Gastroesophageal sphincter (tissue), 4 donors: ENCODE measurements at regions not wholly inside any gene's neighbourhood (a gene's known extent, or its start where the extent isn't known, plus 50 kb on each side); places are given as distances from the start of the nearest gene placed in this dataset.
"Not testable (repeated sequence)": the region's sequence is repeated elsewhere in the genome, so short reads cannot be mapped to it uniquely, and the experiment has no call there.

Source experiments
- ATAC-seq: fragments of 150-250 bp; one replicate; pipeline ENCODE4 v1.9.1; 2016; ENCODE audit warnings: mild to moderate bottlenecking, moderate library complexity
- H3K27ac ChIP-seq, 4 donors: fragments of 200-600 bp; sonication (generic) in 3 of 4; 1 replicate in 3 of 4; 2 replicates in 1 of 4; pipeline ENCODE4 v1.5.1; 2016 to 2019
- H3K27me3 ChIP-seq: fragments of 200-600 bp; sonication (generic); one replicate; pipeline ENCODE4 v1.5.1; 2019
- H3K36me3 ChIP-seq, 2 donors: fragments of 200-600 bp; sonication (generic); one replicate each; pipeline ENCODE4 v1.5.1; 2019; ENCODE audit warnings: control low read depth in 1 of 2
- H3K4me1 ChIP-seq, 3 donors: fragments of 200-600 bp; sonication (generic); 1 replicate in 2 of 3; 2 replicates in 1 of 3; pipeline ENCODE4 v1.5.1; 2016 to 2019; ENCODE audit warnings: control low read depth in 2 of 3
- H3K4me3 ChIP-seq, 2 donors: fragments of 200-600 bp; sonication (generic); one replicate each; pipeline ENCODE4 v1.5.1; 2019; ENCODE audit warnings: mild to moderate bottlenecking in 1 of 2, moderate library complexity in 1 of 2
- H3K9me3 ChIP-seq, 3 donors: fragments of 200-600 bp; sonication (generic); one replicate each; pipeline ENCODE4 v1.5.1; 2017 to 2019; ENCODE audit warnings: control low read depth in 2 of 3
- EP300 ChIP-seq: sonication (generic); formaldehyde crosslinking; IDR thresholded peaks from one replicate; pipeline ENCODE4 v1.6.1; 2017; ENCODE audit warnings: antibody characterized with exemption, mild to moderate bottlenecking
- POLR2A ChIP-seq, 2 donors: fragments of 450-650 bp; IDR thresholded peaks; one replicate each; pipeline ENCODE4 v1.6.1; 2017; ENCODE audit warnings: antibody characterized with exemption in 2 of 2, mild to moderate bottlenecking in 2 of 2, moderate library complexity in 1 of 2
- POLR2AphosphoS5 ChIP-seq: sonication (generic); formaldehyde crosslinking; IDR thresholded peaks from one replicate; pipeline ENCODE4 v1.6.1; 2017; ENCODE audit warnings: antibody characterized with exemption
- WGBS, 2 donors: methylation state at CpG; one replicate each; pipeline ENCODE4 v1.1.5; 2018; ENCODE audit warnings: low coverage in 1 of 2; 5-methylcytosine and 5-hydroxymethylcytosine counted together
- TF ChIP-seq, protein P1 (sequence below), 4 experiments: fragments of 200-600 bp in 2 of 4; fragments of 450-650 bp in 2 of 4; sonication (generic) in 1 of 4; IDR thresholded peaks; one replicate each; pipeline ENCODE4 v1.5.1; 2017 to 2019; ENCODE audit warnings: antibody characterized with exemption in 4 of 4, mild to moderate bottlenecking in 2 of 4, moderate library complexity in 2 of 4

DNA sequence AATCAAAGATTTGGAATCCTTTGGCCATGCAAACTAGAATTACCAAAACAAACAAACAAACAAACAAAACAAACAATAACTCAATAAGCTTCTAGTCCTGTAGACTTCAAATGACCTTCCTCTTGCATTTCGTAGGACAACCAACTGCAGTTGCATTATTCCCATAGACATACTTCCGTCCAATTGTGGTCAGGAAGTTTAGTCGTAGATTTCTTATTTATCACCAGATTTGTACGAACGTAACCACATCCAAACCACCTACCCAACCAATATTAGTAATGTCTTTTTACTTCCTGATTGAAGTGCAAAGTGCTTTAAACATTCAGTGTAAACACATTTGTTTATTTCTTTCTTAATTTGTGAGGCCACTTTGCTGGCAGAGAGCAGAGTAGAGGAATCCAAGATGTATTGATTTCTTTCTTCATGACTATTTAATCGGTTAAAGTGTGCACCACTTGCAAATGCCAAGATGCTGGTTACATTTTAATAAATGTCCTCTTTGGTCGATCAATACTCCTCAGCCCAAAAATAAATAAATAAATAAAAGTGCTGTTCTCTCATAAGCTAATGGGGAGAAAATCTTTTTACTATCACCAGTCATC is 1745.6 kb upstream of the CELF4 start:
- Histone ChIP-seq H3K36me3 (no peaks in the 10 kb centered on the region), H3K4me1 (no peaks in the 10 kb centered on the region), H3K4me3 (no peak overlapping the region), H3K27me3 (no peaks in the 10 kb centered on the region), H3K27ac (no peak overlapping the region), H3K9me3 (peaks cover 0 to 8% (median 0%) of the 10 kb centered on the region in 3 donors)
- 87 to 88% methylated on average over 7 of the region's 7 CpGs for WGBS, 2 donors
- TF ChIP-seq EP300: no peak
- no peak for TF ChIP-seq POLR2AphosphoS5
- TF ChIP-seq, protein P1, sequence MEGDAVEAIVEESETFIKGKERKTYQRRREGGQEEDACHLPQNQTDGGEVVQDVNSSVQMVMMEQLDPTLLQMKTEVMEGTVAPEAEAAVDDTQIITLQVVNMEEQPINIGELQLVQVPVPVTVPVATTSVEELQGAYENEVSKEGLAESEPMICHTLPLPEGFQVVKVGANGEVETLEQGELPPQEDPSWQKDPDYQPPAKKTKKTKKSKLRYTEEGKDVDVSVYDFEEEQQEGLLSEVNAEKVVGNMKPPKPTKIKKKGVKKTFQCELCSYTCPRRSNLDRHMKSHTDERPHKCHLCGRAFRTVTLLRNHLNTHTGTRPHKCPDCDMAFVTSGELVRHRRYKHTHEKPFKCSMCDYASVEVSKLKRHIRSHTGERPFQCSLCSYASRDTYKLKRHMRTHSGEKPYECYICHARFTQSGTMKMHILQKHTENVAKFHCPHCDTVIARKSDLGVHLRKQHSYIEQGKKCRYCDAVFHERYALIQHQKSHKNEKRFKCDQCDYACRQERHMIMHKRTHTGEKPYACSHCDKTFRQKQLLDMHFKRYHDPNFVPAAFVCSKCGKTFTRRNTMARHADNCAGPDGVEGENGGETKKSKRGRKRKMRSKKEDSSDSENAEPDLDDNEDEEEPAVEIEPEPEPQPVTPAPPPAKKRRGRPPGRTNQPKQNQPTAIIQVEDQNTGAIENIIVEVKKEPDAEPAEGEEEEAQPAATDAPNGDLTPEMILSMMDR (IDR thresholded peaks at IDR 0.05): no peak
- no peak for TF ChIP-seq POLR2A (IDR thresholded peaks at IDR 0.05)
- no peak for ATAC-seq

DNA sequence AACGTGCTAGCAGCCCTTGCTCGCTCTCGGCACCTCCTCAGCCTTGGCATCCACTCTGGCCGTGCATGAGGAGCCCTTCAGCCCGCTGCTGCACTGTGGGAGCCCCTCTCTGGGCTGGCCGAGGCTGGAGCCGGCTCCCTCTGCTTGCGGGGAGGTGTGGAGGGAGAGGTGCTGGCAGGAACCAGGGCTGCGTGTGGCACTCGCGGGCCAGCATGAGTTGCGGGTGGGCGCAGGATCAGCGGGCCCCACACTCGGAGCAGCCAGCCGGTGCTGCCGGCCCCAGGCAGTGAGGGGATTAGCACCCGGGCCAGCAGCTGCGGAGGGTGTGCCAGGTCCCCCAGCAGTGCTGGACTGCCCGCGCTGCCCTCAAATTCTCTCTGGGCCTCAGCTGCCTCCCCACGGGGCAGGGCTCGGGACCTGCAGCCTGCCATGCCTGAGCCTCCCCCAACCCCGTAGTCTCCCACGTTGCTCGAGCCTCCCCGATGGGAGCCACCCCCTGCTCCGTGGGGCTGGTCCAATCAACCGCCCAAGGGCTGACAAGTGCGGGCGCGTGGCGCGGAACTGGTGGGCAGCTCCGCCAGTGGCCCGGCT is 1743.4 kb upstream of the CELF4 start:
- H3K4me1 ChIP-seq, H3K36me3 ChIP-seq, ATAC-seq, H3K4me3 ChIP-seq, H3K27me3 ChIP-seq, H3K27ac ChIP-seq, H3K9me3 ChIP-seq: not testable (repeated sequence)
- 80 to 96% methylated on average over 1 to 7 of the region's 36 CpGs for WGBS, 2 donors

DNA sequence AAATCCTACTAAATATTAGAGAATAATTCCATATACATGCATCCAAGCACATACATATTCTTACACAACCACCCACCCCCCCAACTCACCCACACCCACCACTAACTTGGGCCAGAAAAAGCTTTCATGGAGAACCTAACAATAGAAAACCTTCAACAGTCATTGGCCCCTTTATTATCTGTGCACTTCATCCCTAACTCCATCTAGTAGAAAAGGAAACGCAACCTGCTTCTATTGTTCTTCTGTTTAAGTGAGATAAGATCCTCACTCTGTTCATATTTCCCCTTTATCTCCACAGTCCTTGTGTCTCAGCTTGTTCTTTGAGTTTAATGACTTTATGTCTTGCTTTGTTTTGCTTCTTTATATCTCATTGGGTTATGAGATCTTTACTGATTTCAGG is 1740.2 kb upstream of the CELF4 start:
- Histone ChIP-seq H3K36me3 (no peaks in the 10 kb centered on the region), H3K27me3 (no peaks in the 10 kb centered on the region), H3K9me3 (peaks cover 0 to 8% (median 0%) of the 10 kb centered on the region in 3 donors), H3K4me3 (no peak overlapping the region), H3K4me1 (no peaks in the 10 kb centered on the region), H3K27ac (no peak overlapping the region)
- WGBS, 2 donors: 83 to 93% methylated on average over 1 of the region's 1 CpG
- ATAC-seq: no peak
- TF ChIP-seq, protein P1 (IDR thresholded peaks at IDR 0.05): no peak
- TF ChIP-seq POLR2A (IDR thresholded peaks at IDR 0.05) (no peak), EP300 (no peak), POLR2AphosphoS5 (no peak)

DNA sequence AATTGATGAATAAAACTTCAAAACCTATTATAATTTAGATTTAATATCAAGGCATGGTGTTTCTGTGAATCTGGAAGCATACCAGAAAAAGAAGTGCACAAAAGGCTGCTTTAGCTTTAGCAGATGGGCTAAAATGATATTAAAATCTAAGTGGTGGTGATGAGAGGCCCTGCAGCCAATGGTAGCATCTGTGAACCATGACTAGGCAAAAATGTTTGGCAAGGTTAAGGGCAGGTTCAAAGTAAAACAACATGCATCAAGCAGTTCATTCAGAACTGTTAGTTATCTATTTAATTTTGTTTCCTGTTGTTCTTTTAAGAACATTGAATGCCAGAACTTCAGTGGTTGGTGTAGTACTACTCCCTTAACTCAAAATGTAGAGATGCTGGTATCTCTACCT is 1736.9 kb upstream of the CELF4 start:
- TF ChIP-seq EP300 (no peak), POLR2A (IDR thresholded peaks at IDR 0.05) (no peak), POLR2AphosphoS5 (no peak)
- TF ChIP-seq, protein P1 (IDR thresholded peaks at IDR 0.05): no peak
- Histone ChIP-seq H3K27ac (no peak overlapping the region), H3K9me3 (no peaks in the 10 kb centered on the region), H3K36me3 (no peaks in the 10 kb centered on the region), H3K4me3 (no peak overlapping the region), H3K4me1 (no peaks in the 10 kb centered on the region), H3K27me3 (no peaks in the 10 kb centered on the region)
- no peak for ATAC-seq

DNA sequence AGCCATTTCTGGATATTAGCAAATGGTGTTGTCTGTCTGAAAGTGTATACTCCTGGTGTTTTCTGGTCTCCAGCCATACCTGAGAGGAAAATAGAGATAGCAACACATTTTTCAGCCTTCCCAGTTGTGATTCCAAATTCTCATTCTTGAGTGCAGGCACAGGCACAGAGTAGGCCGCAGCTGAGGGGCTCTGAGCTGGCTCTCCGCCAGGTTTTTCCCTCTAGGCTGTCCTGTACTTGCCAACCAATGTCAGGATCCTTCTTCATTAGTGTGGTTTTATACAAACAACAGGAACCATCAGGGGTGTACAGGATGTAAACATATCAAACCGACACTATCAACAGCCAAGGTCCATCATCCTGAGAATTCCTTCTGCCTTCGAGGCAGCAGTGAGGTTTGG is 1733.6 kb upstream of the CELF4 start:
- Histone ChIP-seq H3K27ac (no peak overlapping the region), H3K4me3 (no peak overlapping the region), H3K36me3 (no peaks in the 10 kb centered on the region), H3K9me3 (no peaks in the 10 kb centered on the region), H3K4me1 (no peaks in the 10 kb centered on the region), H3K27me3 (no peaks in the 10 kb centered on the region)
- TF ChIP-seq, protein P1 (IDR thresholded peaks at IDR 0.05): no peak
- no peak for TF ChIP-seq POLR2AphosphoS5
- no peak for TF ChIP-seq POLR2A (IDR thresholded peaks at IDR 0.05)
- TF ChIP-seq EP300: no peak
- 25 to 46% methylated on average over 2 to 4 of the region's 4 CpGs for WGBS, 2 donors
- ATAC-seq: no peak
